Stimulated activated CD8-positive, alpha-beta memory T cell treated with anti-CD3 and anti-CD28 coated beads, Interleukin-15, amount 100 ng/mL, for 48 hours (primary cell): ENCODE measurements at regions not wholly inside any gene's neighbourhood (a gene's known extent, or its start where the extent isn't known, plus 50 kb on each side); places are given as distances from the start of the nearest gene placed in this dataset.
"Not testable (repeated sequence)": the region's sequence is repeated elsewhere in the genome, so short reads cannot be mapped to it uniquely, and the experiment has no call there.

Experiments used
- DNase-seq, 2 donors: peaks; one replicate each; pipeline ENCODE4 v3.0.0-alpha.2; 2020; ENCODE audit warnings: low read depth in 2 of 2

GRCh38 chr22:22057617-22058378 is 75.2 kb upstream of the TOP3B start:
- no peak for DNase-seq

DNA sequence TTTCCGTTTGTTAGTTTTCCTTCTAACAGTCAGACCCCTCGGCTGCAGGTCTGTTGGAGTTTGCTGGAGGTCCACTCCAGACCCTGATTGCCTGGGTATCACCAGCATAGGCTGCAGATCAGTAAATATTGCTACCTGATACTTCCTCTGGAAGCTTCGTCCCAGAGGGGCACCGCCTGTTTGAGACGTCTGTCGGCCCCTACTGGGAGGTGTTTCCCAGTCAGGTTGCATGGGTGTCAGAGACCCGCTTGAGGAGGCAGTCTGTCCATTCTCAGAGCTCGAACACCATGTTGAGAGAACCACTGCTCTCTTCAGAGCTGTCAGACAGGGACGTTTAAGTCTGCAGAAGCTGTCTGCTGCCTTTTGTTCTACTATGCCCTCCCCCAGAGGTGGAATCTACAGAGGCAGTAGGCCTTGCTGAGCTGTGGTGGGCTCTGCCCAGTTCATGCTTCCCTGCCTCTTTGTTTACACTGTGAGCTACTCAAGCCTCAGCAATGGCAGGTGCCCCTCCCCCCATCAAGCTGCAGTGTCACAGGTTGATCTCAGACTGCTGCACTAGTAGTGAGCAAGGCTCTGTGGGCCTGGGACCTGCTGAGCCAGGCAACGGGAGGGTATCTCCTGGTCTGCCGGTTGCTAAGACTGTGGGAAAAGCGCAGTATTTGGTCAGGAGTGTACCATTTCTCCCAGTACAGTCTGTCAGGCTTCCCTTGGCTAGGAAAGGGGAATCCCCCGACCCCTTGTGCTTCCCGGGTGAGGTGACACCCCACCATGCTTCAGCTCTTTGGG is 74.4 kb upstream of the TOP3B start:
- not testable (repeated sequence) for DNase-seq

GRCh38 chr22:22052548-22053139 is 70.1 kb upstream of the TOP3B start:
- not testable (repeated sequence) for DNase-seq

DNA sequence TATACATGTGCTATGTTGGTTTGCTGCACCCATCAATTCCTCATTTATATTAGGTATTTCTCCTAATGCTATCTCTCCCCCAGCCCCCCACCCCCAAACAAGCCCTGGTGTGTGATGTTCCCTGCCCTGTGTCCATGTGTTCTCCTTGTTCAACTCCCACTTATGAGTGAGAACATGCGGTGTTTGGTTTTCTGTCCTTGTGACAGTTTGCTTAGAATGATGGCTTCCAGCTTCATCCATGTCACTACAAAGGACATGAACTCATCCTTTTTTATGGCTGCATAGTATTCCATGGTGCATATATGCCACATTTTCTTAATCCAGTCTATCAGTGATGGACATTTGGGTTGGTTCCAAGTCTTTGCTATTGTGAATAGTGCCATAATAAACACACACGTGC is 68.4 kb upstream of the TOP3B start:
- DNase-seq, result not testable (repeated sequence)

- no peak for DNase-seq
Observed at GRCh38 chr22:22050141-22050775, 67.7 kb upstream of the TOP3B start.

GRCh38 chr22:22049684-22050083 is 67.1 kb upstream of the TOP3B start:
- no peak for DNase-seq

GRCh38 chr22:22048981-22049531 is 66.5 kb upstream of the TOP3B start:
- no peak for DNase-seq

GRCh38 chr22:22048318-22048942 is 65.8 kb upstream of the TOP3B start:
- DNase-seq, result no peak

GRCh38 chr22:22047776-22048175 is 65.2 kb upstream of the TOP3B start:
- DNase-seq, result no peak

GRCh38 chr22:22047266-22047665 is 64.7 kb upstream of the TOP3B start:
- no peak for DNase-seq

GRCh38 chr22:22046370-22046769 is 63.8 kb upstream of the TOP3B start:
- DNase-seq, result no peak

DNA sequence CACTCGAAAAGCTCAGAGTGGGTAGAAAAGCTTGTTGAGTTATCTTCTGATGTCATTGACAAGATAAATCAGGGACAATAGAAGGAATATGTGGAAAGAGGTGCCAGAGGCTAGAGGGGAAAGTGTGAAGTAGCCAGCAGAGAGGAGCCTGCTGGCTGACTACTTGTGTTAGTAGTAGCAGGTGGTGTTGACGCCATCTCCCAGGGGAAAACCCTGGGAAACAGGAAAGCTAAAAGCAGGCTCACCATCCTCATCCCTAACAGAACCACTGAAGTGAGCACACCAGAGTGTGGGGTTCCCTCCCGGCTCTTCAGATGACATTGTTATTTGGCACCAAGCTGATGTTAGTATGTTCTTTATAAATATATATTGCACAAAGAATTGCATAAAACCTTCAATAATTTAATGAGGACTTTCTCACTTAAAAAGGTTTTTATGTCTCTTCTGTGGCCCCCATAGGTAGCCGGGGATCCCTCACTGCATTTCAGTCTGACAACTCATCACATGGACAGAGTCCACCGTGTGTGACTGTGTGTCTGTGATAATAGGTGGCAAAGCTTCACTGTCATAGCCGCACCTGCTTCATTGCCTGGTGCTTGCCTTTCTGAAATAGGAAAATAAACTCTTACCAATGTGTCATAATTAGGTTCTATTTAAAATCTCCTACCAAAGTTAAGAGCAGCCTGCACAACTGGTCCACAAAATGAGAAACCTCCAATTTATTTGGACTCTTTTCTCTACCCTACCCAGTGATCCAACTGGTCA is 63.2 kb upstream of the TOP3B start:
- DNase-seq, result no peak

DNA sequence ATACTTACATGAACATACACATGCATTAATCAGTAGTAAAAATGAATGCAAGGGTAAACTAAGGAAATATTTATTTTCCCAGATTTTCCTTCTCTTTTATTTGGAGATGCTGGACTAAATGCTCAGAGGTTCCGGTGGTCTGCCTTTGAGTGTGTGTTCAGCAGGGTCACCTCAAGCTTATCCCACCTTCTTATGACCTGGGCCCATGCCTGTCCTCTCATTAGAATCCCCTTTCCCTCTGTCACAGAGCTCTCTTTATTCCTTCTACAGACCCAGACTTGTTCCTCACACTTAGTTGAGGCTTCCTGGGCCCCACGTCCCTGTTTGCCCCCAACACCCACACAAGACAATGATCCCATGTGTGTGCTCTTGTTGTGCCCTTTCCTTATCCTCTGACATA is 61.6 kb upstream of the TOP3B start:
- no peak for DNase-seq

DNA sequence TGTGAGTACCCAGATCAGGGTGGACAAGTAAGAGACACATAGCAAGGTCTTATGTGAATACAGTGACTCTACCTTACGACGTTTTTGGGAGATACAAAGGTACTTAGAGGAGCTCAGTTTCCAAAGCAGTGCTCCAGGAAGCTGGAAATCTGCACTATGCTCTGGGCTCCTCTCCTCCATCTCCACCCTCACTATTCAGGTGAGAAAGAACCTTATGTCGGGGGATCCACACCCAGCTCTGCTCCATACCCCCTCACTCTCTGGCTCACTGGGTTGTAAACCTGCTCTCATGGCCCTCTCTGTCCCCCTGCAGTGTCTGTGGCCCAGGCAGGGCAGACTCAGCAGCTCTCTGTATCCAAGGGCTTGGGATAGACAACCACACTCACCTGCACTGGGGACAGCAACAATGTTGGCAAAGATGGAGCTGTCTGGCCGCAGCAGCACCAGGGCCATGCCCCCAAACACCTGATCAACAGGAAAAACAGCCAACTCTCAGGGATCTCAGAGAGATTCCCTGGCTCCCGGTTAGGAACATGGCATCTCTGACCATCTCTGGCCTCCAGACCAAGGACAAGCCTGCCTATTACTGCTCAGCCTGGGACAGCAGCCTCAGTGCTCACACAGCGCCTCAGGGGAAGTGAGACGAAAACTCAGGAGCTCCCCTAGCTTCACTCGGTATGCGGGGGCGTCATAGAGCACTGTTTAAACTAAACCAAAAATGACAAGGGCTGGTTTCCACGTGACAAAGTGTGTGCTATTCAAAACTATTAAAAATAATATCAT is 60.9 kb upstream of the TOP3B start:
- DNase-seq, result no peak

DNA sequence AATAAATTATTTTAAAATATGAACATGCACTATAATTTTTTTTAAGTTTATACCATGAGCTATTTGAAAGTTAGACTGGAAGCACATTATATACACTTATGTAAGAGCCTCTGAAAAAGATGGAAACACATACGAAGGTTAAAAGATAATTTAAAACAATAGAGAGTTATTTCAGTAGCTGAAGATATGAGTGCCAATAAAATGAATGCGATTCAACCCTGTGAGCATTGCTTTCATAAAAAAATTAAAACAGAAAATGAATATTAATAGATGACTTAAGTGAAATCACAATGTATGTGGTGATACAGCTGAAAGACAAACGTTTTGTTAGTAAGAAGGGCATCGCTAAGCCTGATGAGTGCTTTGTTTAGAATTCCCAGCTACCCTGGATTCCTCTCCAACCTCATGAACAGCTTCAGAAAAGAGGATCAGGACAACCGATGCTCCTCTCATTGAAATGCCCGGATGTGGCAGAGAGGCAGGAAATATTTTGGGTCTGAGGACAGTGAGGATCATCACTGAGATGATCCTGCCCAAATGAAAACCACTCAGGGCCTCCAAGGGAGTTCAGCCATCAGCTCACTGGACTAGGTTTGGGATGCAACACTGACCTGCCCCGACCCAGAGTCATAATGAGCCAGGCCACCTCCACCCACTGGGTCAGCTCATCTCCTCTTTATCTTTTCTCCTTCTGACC is 60.2 kb upstream of the TOP3B start:
- DNase-seq, result no peak

GRCh38 chr22:22042009-22042408 is 59.4 kb upstream of the TOP3B start:
- no peak for DNase-seq

DNA sequence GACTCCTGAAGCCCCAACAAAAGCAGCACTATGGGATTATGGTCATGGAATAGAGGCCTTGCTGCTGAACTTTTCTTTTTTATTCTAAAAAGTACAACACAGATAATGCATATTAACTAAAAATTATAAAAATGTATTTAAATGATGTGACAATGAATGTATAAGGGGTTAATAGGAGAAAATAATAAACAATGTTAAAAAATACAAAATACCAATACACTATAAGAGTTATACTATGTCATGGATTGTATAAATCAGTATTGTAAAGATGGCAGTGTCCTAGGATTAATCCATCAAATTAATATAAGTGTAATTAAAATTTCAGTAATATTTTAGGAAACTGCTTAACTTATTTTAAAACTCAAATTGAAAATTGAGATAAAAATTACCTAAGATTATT is 58.3 kb upstream of the TOP3B start:
- DNase-seq, result no peak

DNA sequence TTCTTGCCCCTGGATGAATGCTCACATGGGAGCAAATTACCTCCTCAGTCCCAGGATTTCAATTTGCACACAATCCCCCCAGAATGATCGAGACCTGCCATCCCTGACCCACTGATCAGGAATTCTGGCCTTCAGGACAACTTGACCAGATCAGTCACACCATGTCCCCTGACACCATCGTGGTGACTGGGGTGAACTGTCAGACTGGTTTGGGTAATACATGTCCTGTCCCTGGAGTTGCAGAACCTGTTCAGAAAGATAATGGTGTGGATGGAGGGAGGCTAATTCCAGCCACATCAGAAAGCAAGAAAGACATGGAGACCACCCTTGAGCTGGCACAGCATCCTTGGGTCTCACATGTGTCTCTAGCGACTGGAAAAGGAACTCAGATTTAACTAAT is 57.9 kb upstream of the TOP3B start:
- DNase-seq, result no peak

GRCh38 chr22:22039286-22040074 is 56.9 kb upstream of the TOP3B start:
- no peak for DNase-seq
